ENCODE measurements at regions not wholly inside any gene's neighbourhood (a gene's known extent, or its start where the extent isn't known, plus 50 kb on each side); places are given as distances from the start of the nearest gene placed in this dataset.

GRCh38 chr4:145345401-145345800 is 136.3 kb upstream of the SMAD1 start:
- no peak overlapping the region for H3K18ac ChIP-seq (ENCODE audit: insufficient read length, low read depth, low read length)
- H3K4me2 ChIP-seq (ENCODE audit: insufficient read depth, insufficient read length, low read length): no peak overlapping the region
- no peak overlapping the region for H2BK120ac ChIP-seq (ENCODE audit: low read depth, low read length, poor library complexity, severe bottlenecking)
- Mint-ChIP-seq H3K27ac (no peak overlapping the region), H3K4me3 (no peak overlapping the region), H3K4me1 (peaks cover 8 to 9% of the 10 kb centered on the region in 2 experiments; a peak in 3 of 4 replicates), H3K9me3 (no peaks in the 10 kb centered on the region), H3K36me3 (ENCODE audit: insufficient read depth in 1 of 3, low read depth in 3 of 3) (no peaks in the 10 kb centered on the region), H3K27me3 (ENCODE audit: low read depth) (peaks cover 1% of the 10 kb centered on the region)
- H3K9ac ChIP-seq (ENCODE audit: extremely low read depth, insufficient read length, low read length): no peak overlapping the region
- H4K8ac ChIP-seq (replicated peaks; ENCODE audit: insufficient read length, low read depth, low read length): no peak overlapping the region
- no peaks in the 10 kb centered on the region for H4K20me1 ChIP-seq (ENCODE audit: control insufficient read depth, insufficient read depth, insufficient read length)
- no peak overlapping the region for H3T11ph ChIP-seq (ENCODE audit: low read length)
- no peak overlapping the region for H2AFZ ChIP-seq (ENCODE audit: low read length)
- H3K27ac ChIP-seq (ENCODE audit: insufficient read length, low read depth, low read length): no peak overlapping the region
- H4K5ac ChIP-seq (ENCODE audit: insufficient read length, low read depth, low read length): no peak overlapping the region
- H3K79me2 ChIP-seq (ENCODE audit: insufficient read depth, low read length): no peaks in the 10 kb centered on the region
- no peak overlapping the region for H2AK5ac ChIP-seq (ENCODE audit: insufficient read length, low read length)
- H3K4ac ChIP-seq (ENCODE audit: low read depth, low read length): no peak overlapping the region
- no peak overlapping the region for H3K14ac ChIP-seq (ENCODE audit: insufficient read depth, low read length)
- no peak for DNase-seq
- H3K23me2 ChIP-seq (ENCODE audit: insufficient read length, low read depth, low read length, poor library complexity, severe bottlenecking): no peaks in the 10 kb centered on the region
- no peaks in the 10 kb centered on the region for H3K4me1 ChIP-seq (ENCODE audit: insufficient read depth, low read length)
- TF ChIP-seq CTCF (conservative IDR thresholded peaks at IDR 0.05): no peak
- no peaks in the 10 kb centered on the region for H3K27me3 ChIP-seq (ENCODE audit: insufficient read depth, low read length)
- no peak overlapping the region for H2BK12ac ChIP-seq (ENCODE audit: insufficient read length, low read depth, low read length)
- H2BK15ac ChIP-seq (ENCODE audit: low read depth, low read length): no peak overlapping the region
- H3K23ac ChIP-seq (ENCODE audit: insufficient read length, low read depth, low read length): no peak overlapping the region
- no peak overlapping the region for H2BK5ac ChIP-seq (ENCODE audit: insufficient read length, low read length)
- no peak overlapping the region for H2BK20ac ChIP-seq (ENCODE audit: low read depth, low read length, poor library complexity, severe bottlenecking)
- no peak overlapping the region for H3K56ac ChIP-seq (ENCODE audit: insufficient read length, low read depth, low read length)
- H4K91ac ChIP-seq (ENCODE audit: insufficient read length, low read depth, low read length): no peak overlapping the region
- H3K79me1 ChIP-seq (ENCODE audit: insufficient read depth, low read depth, low read length, poor library complexity, severe bottlenecking): no peaks in the 10 kb centered on the region
- H3K9me3 ChIP-seq (ENCODE audit: control insufficient read depth, low read depth, low read length): no peaks in the 10 kb centered on the region
